ENCODE measurements at regions not wholly inside any gene's neighbourhood (a gene's known extent, or its start where the extent isn't known, plus 50 kb on each side); places are given as distances from the start of the nearest gene placed in this dataset.

- Histone ChIP-seq H4K20me1 (ENCODE audit: low read depth, low read length) (no peaks in the 10 kb centered on the region), H3F3A (ENCODE audit: insufficient read depth) (no peaks in the 10 kb centered on the region), H3K79me2 (ENCODE audit: insufficient read depth, low read length) (no peaks in the 10 kb centered on the region), H3K9me2 (replicated peaks; ENCODE audit: insufficient read depth, low read length) (no peaks in the 10 kb centered on the region), H3K4me2 (ENCODE audit: low read depth, low read length, poor library complexity, severe bottlenecking) (no peak overlapping the region), H3K9me3 (ENCODE audit: insufficient read depth, low read length) (no peaks in the 10 kb centered on the region), H3K36me3 (ENCODE audit: low read length) (no peaks in the 10 kb centered on the region), H3K27me3 (ENCODE audit: low read length) (no peaks in the 10 kb centered on the region), H2AFZ (ENCODE audit: low read depth, low read length, severe bottlenecking) (no peak overlapping the region), H3K9ac (ENCODE audit: low read length) (no peak overlapping the region), H3K4me3 (ENCODE audit: insufficient read depth, low read length, poor library complexity, severe bottlenecking) (no peak overlapping the region), H3K27ac (ENCODE audit: low read depth, low read length) (no peak overlapping the region)
- TF ChIP-seq EZH2phosphoT487 (conservative IDR thresholded peaks at IDR 0.05; ENCODE audit: low read length) (no peak), CTCF (IDR thresholded peaks at IDR 0.05; ENCODE audit: insufficient read depth, low read length, poor library complexity, severe bottlenecking) (no peak)
Measured at GRCh38 chr18:47574966-47575365, 323.5 kb upstream of the SKOR2 start.

GRCh38 chr18:47571957-47572356 is 320.5 kb upstream of the SKOR2 start:
- H3K9ac ChIP-seq (ENCODE audit: low read length): no peak overlapping the region
- H3K27me3 ChIP-seq (ENCODE audit: low read length): no peaks in the 10 kb centered on the region
- no peaks in the 10 kb centered on the region for H4K20me1 ChIP-seq (ENCODE audit: low read depth, low read length)
- no peaks in the 10 kb centered on the region for H3K9me2 ChIP-seq (replicated peaks; ENCODE audit: insufficient read depth, low read length)
- no peaks in the 10 kb centered on the region for H3F3A ChIP-seq (ENCODE audit: insufficient read depth)
- H3K79me2 ChIP-seq (ENCODE audit: insufficient read depth, low read length): no peaks in the 10 kb centered on the region
- H2AFZ ChIP-seq (ENCODE audit: low read depth, low read length, severe bottlenecking): no peak overlapping the region
- H3K4me3 ChIP-seq (ENCODE audit: insufficient read depth, low read length, poor library complexity, severe bottlenecking): no peak overlapping the region
- no peak for TF ChIP-seq EZH2phosphoT487 (conservative IDR thresholded peaks at IDR 0.05; ENCODE audit: low read length)
- TF ChIP-seq CTCF (IDR thresholded peaks at IDR 0.05; ENCODE audit: insufficient read depth, low read length, poor library complexity, severe bottlenecking): no peak
- no peak overlapping the region for H3K4me2 ChIP-seq (ENCODE audit: low read depth, low read length, poor library complexity, severe bottlenecking)
- no peak overlapping the region for H3K27ac ChIP-seq (ENCODE audit: low read depth, low read length)
- no peaks in the 10 kb centered on the region for H3K36me3 ChIP-seq (ENCODE audit: low read length)
- H3K9me3 ChIP-seq (ENCODE audit: insufficient read depth, low read length): no peaks in the 10 kb centered on the region

GRCh38 chr18:47566809-47567208 is 315.3 kb upstream of the SKOR2 start:
- no peaks in the 10 kb centered on the region for H3K27me3 ChIP-seq (ENCODE audit: low read length)
- no peaks in the 10 kb centered on the region for H3K79me2 ChIP-seq (ENCODE audit: insufficient read depth, low read length)
- H3K9ac ChIP-seq (ENCODE audit: low read length): no peak overlapping the region
- H3F3A ChIP-seq (ENCODE audit: insufficient read depth): no peaks in the 10 kb centered on the region
- H2AFZ ChIP-seq (ENCODE audit: low read depth, low read length, severe bottlenecking): no peak overlapping the region
- H3K4me3 ChIP-seq (ENCODE audit: insufficient read depth, low read length, poor library complexity, severe bottlenecking): no peak overlapping the region
- H3K9me2 ChIP-seq (replicated peaks; ENCODE audit: insufficient read depth, low read length): no peaks in the 10 kb centered on the region
- no peaks in the 10 kb centered on the region for H3K9me3 ChIP-seq (ENCODE audit: insufficient read depth, low read length)
- H4K20me1 ChIP-seq (ENCODE audit: low read depth, low read length): no peaks in the 10 kb centered on the region
- no peak overlapping the region for H3K27ac ChIP-seq (ENCODE audit: low read depth, low read length)
- H3K36me3 ChIP-seq (ENCODE audit: low read length): no peaks in the 10 kb centered on the region
- H3K4me2 ChIP-seq (ENCODE audit: low read depth, low read length, poor library complexity, severe bottlenecking): no peak overlapping the region
- TF ChIP-seq EZH2phosphoT487 (conservative IDR thresholded peaks at IDR 0.05; ENCODE audit: low read length) (no peak), CTCF (IDR thresholded peaks at IDR 0.05; ENCODE audit: insufficient read depth, low read length, poor library complexity, severe bottlenecking) (no peak)
